Chondrocyte (in vitro differentiated cells): ENCODE measurements at regions not wholly inside any gene's neighbourhood (a gene's known extent, or its start where the extent isn't known, plus 50 kb on each side); places are given as distances from the start of the nearest gene placed in this dataset.

Source experiments
- DNase-seq: peaks from one replicate; pipeline ENCODE4 v3.0.0; 2021; ENCODE audit warnings: mixed read lengths, low spot score
- H3K27ac Mint-ChIP-seq: one replicate; pipeline ENCODE4 v1.8.0; 2021; ENCODE audit warnings: mild to moderate bottlenecking, moderate library complexity, mixed read lengths; ENCODE audit not compliant: unreplicated experiment
- H3K27me3 Mint-ChIP-seq: 2 replicates; pipeline ENCODE4 v1.8.0; 2021; ENCODE audit warnings: low read depth, mixed read lengths
- H3K36me3 Mint-ChIP-seq: 2 replicates; pipeline ENCODE4 v1.8.0; 2021; ENCODE audit warnings: low read depth, mixed read lengths
- H3K4me1 Mint-ChIP-seq: 2 replicates; pipeline ENCODE4 v1.8.0; 2021; ENCODE audit warnings: low read depth, mild to moderate bottlenecking, mixed read lengths
- H3K4me3 Mint-ChIP-seq: one replicate; pipeline ENCODE4 v1.8.0; 2021; ENCODE audit warnings: mild to moderate bottlenecking, moderate library complexity, mixed read lengths; ENCODE audit not compliant: unreplicated experiment
- H3K9me3 Mint-ChIP-seq: 2 replicates; pipeline ENCODE4 v1.8.0; 2021; ENCODE audit warnings: low read depth, mixed read lengths
- CTCF ChIP-seq: fragments of 200-600 bp; sonication (generic); IDR thresholded peaks from 2 replicates; pipeline ENCODE4 v1.5.0; 2021; ENCODE audit warnings: antibody characterized with exemption, mild to moderate bottlenecking, moderate library complexity

DNA sequence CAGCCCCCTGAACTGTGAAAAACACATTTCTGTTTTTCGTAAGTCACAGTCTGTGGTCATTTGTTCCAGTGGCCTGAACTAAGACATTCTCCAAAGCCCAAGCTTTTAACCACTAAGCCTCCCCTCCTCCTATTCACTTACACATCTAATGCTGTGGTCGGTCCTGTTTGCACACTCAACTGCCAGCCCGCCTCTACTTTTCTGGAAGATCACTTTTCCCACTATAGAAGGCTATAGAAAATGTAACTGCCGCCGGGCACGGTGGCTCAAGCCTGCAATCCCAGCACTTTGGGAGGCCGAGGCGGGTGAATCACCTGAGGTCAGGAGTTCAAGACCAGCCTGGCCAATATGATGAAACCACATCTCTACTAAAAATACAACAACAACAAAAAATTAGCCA, 524.7 kb upstream of the TMEM132C start:
- no peaks in the 10 kb centered on the region for H3K4me1 Mint-ChIP-seq
- H3K36me3 Mint-ChIP-seq = no peaks in the 10 kb centered on the region
- H3K27ac Mint-ChIP-seq = no peak overlapping the region
- H3K9me3 Mint-ChIP-seq = no peaks in the 10 kb centered on the region
- peaks cover 1% of the 10 kb centered on the region for H3K27me3 Mint-ChIP-seq
- no peak for TF ChIP-seq CTCF
- no peak overlapping the region for H3K4me3 Mint-ChIP-seq
- DNase-seq = no peak

GRCh38 chr12:127745469-127746212, 521.3 kb upstream of the TMEM132C start:
- Mint-ChIP-seq H3K4me3 (no peak overlapping the region), H3K27ac (no peak overlapping the region), H3K27me3 (peaks cover 5% of the 10 kb centered on the region), H3K9me3 (no peaks in the 10 kb centered on the region), H3K4me1 (peaks cover 5% of the 10 kb centered on the region), H3K36me3 (no peaks in the 10 kb centered on the region)
- DNase-seq = no peak
- no peak for TF ChIP-seq CTCF

GRCh38 chr12:127749416-127749815, 517.6 kb upstream of the TMEM132C start:
- DNase-seq = no peak
- H3K27ac Mint-ChIP-seq = no peak overlapping the region
- H3K36me3 Mint-ChIP-seq = no peaks in the 10 kb centered on the region
- H3K4me1 Mint-ChIP-seq = peaks cover 5% of the 10 kb centered on the region
- no peaks in the 10 kb centered on the region for H3K9me3 Mint-ChIP-seq
- peaks cover 6% of the 10 kb centered on the region for H3K27me3 Mint-ChIP-seq
- no peak for TF ChIP-seq CTCF
- no peak overlapping the region for H3K4me3 Mint-ChIP-seq

- H3K4me1 Mint-ChIP-seq = peaks cover 5% of the 10 kb centered on the region
- H3K27ac Mint-ChIP-seq = no peak overlapping the region
- H3K27me3 Mint-ChIP-seq = peaks cover 11% of the 10 kb centered on the region
- TF ChIP-seq CTCF = no peak
- DNase-seq = no peak
- H3K36me3 Mint-ChIP-seq = no peaks in the 10 kb centered on the region
- no peak overlapping the region for H3K4me3 Mint-ChIP-seq
- peaks cover 2% of the 10 kb centered on the region for H3K9me3 Mint-ChIP-seq
Observed at GRCh38 chr12:127750076-127750840, 516.7 kb upstream of the TMEM132C start.

- no peak for DNase-seq
- Mint-ChIP-seq H3K36me3 (peaks cover 2% of the 10 kb centered on the region), H3K27me3 (peaks cover 12% of the 10 kb centered on the region), H3K27ac (no peak overlapping the region), H3K9me3 (peaks cover 12% of the 10 kb centered on the region), H3K4me1 (peaks cover 5% of the 10 kb centered on the region), H3K4me3 (no peak overlapping the region)
- TF ChIP-seq CTCF = no peak
Observed at GRCh38 chr12:127752802-127753201, 514.2 kb upstream of the TMEM132C start.
